Trophoblast cell (in vitro differentiated cells and primary cell): ENCODE measurements at regions not wholly inside any gene's neighbourhood (a gene's known extent, or its start where the extent isn't known, plus 50 kb on each side); places are given as distances from the start of the nearest gene placed in this dataset.

Source experiments
- DNase-seq, 2 donors: peaks; one replicate each; pipeline ENCODE4 v3.0.0-alpha.2; 2016
- H2AFZ ChIP-seq: 2 replicates; pipeline ENCODE4 v1.6.1; 2013; ENCODE audit warnings: low read length, moderate library complexity, mild to moderate bottlenecking; ENCODE audit not compliant: insufficient read depth, poor library complexity
- H2AK5ac ChIP-seq: 2 replicates; pipeline ENCODE4 v1.6.1; 2013; ENCODE audit warnings: mild to moderate bottlenecking, low read length
- H2BK120ac ChIP-seq: 2 replicates; pipeline ENCODE4 v1.6.1; 2013; ENCODE audit warnings: low read length, mild to moderate bottlenecking, moderate library complexity; ENCODE audit not compliant: insufficient read depth, poor library complexity
- H2BK12ac ChIP-seq: 2 replicates; pipeline ENCODE4 v1.6.1; 2013; ENCODE audit warnings: mild to moderate bottlenecking, low read length, moderate library complexity
- H2BK5ac ChIP-seq: 2 replicates; pipeline ENCODE4 v1.6.1; 2013; ENCODE audit warnings: low read length, low read depth, moderate library complexity, mild to moderate bottlenecking; ENCODE audit not compliant: poor library complexity
- H3K14ac ChIP-seq: 2 replicates; pipeline ENCODE4 v1.6.1; 2013; ENCODE audit warnings: mild to moderate bottlenecking, low read length
- H3K18ac ChIP-seq: 2 replicates; pipeline ENCODE4 v1.6.1; 2013; ENCODE audit warnings: mild to moderate bottlenecking, low read length
- H3K23ac ChIP-seq: 2 replicates; pipeline ENCODE4 v1.6.1; 2013; ENCODE audit warnings: low read length
- H3K27ac ChIP-seq: 2 replicates; pipeline ENCODE4 v1.5.1; 2013; ENCODE audit warnings: low read depth, mild to moderate bottlenecking, inconsistent platforms, low read length, moderate library complexity
- H3K27me3 ChIP-seq: 2 replicates; pipeline ENCODE4 v1.6.1; 2013; ENCODE audit warnings: inconsistent platforms, mild to moderate bottlenecking, low read length, moderate library complexity; ENCODE audit not compliant: insufficient read depth
- H3K36me3 ChIP-seq, 2 experiments: 1 replicate in 1 of 2; 2 replicates in 1 of 2; pipeline ENCODE4 v1.6.1; 2013; ENCODE audit warnings: low read length in 2 of 2, mild to moderate bottlenecking in 2 of 2, moderate library complexity in 1 of 2; ENCODE audit not compliant: insufficient read depth in 2 of 2, control insufficient read depth in 1 of 2
- H3K4ac ChIP-seq: 2 replicates; pipeline ENCODE4 v1.6.1; 2013; ENCODE audit warnings: low read depth, mild to moderate bottlenecking, low read length, moderate library complexity
- H3K4me1 ChIP-seq, 2 experiments: 1 replicate in 1 of 2; 2 replicates in 1 of 2; pipeline ENCODE4 v1.6.1; 2013; ENCODE audit warnings: low read length in 2 of 2, mild to moderate bottlenecking in 2 of 2, moderate library complexity in 1 of 2; ENCODE audit not compliant: insufficient read depth in 2 of 2, control insufficient read depth in 1 of 2
- H3K4me2 ChIP-seq: 2 replicates; pipeline ENCODE4 v1.6.1; 2013; ENCODE audit warnings: inconsistent platforms, mild to moderate bottlenecking, low read length, moderate library complexity
- H3K4me3 ChIP-seq: 2 replicates; pipeline ENCODE4 v1.5.1; 2013; ENCODE audit warnings: mild to moderate bottlenecking, low read depth, low read length, inconsistent platforms
- H3K79me1 ChIP-seq: one replicate; pipeline ENCODE4 v1.6.1; 2013; ENCODE audit warnings: low read length
- H3K79me2 ChIP-seq: 2 replicates; pipeline ENCODE4 v1.6.1; 2013; ENCODE audit warnings: low read length, mild to moderate bottlenecking; ENCODE audit not compliant: control insufficient read depth, insufficient read depth, poor library complexity
- H3K9ac ChIP-seq: 2 replicates; pipeline ENCODE4 v1.6.1; 2013; ENCODE audit warnings: mild to moderate bottlenecking, low read length
- H3K9me3 ChIP-seq: 2 replicates; pipeline ENCODE4 v1.6.1; 2013; ENCODE audit warnings: low read depth, mild to moderate bottlenecking, control low read depth, inconsistent platforms, low read length; ENCODE audit not compliant: insufficient read depth
- H4K12ac ChIP-seq: 2 replicates; pipeline ENCODE4 v1.6.1; 2013; ENCODE audit warnings: low read depth, mild to moderate bottlenecking, low read length, moderate library complexity
- H4K8ac ChIP-seq: 2 replicates; pipeline ENCODE4 v1.6.1; 2013; ENCODE audit warnings: low read depth, mild to moderate bottlenecking, low read length, moderate library complexity
- H4K91ac ChIP-seq: one replicate; pipeline ENCODE4 v1.6.1; 2013; ENCODE audit warnings: low read depth, mild to moderate bottlenecking, low read length, moderate library complexity
- WGBS: extraction: QIAGEN DNeasy Blood & Tissue Kit; methylation state at CpG from one replicate; pipeline ENCODE4 v1.1.7; 2013; ENCODE audit warnings: missing lambda C conversion rate; ENCODE audit not compliant: insufficient read length, insufficient coverage; ENCODE audit errors: extremely low coverage; 5-methylcytosine and 5-hydroxymethylcytosine counted together

- Histone ChIP-seq H2BK5ac (no peak overlapping the region), H2BK12ac (no peak overlapping the region), H3K36me3 (no peaks in the 10 kb centered on the region), H3K4me1 (peaks cover 3 to 7% of the 10 kb centered on the region in 2 experiments), H3K9ac (no peak overlapping the region), H2AK5ac (no peak overlapping the region), H4K91ac (no peak overlapping the region), H3K27ac (no peak overlapping the region), H3K23ac (no peak overlapping the region), H2BK120ac (no peak overlapping the region), H3K14ac (no peak overlapping the region), H3K9me3 (no peaks in the 10 kb centered on the region), H3K79me2 (no peaks in the 10 kb centered on the region), H2AFZ (no peak overlapping the region), H3K4me3 (no peak overlapping the region), H3K4me2 (no peak overlapping the region), H4K8ac (no peak overlapping the region), H4K12ac (no peak overlapping the region), H3K4ac (no peak overlapping the region), H3K18ac (no peak overlapping the region), H3K79me1 (peaks cover 5% of the 10 kb centered on the region), H3K27me3 (no peaks in the 10 kb centered on the region)
- WGBS: no CpG with 5 or more reads among the region's 4 CpGs
- no peak for DNase-seq
Measured at GRCh38 chr3:43865351-43865750, 174.6 kb downstream of the ABHD5 start.

DNA sequence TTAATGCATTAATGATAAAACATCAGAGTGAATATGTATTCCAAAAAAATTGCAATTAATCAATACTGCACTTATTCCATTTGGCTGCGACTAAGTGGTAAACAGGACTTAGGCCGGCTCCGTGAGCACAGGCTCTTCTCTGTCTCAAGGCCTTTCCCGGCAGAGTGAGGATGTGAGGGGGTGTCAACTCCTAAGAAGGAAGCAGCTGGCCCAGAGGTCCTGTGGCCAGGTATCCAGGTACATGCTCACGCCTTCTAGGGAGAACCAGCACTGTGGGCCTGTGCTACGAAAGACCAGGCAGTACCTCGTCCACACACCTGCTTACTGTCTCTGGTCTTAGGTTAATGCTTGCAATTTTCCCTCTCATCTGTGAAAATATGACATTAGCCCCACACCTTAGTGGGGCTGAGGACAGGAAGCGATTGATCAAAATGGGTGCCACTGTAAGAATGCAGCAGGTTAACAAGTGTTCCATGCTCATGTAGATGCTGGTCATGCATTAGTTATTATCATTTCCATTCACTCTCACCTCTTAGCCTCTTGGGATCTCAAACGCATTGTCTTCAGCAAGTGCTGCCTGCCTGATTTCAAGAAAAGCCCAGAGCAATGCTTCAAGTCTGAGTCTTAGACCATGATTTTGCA lies 175.3 kb downstream of the ABHD5 start:
- no peak overlapping the region for H3K4me3 ChIP-seq
- no peak overlapping the region for H3K4ac ChIP-seq
- H2AFZ ChIP-seq: no peak overlapping the region
- no peak for DNase-seq
- H3K18ac ChIP-seq: no peak overlapping the region
- H3K36me3 ChIP-seq: no peaks in the 10 kb centered on the region
- H4K12ac ChIP-seq: no peak overlapping the region
- H2BK120ac ChIP-seq: no peak overlapping the region
- H3K79me2 ChIP-seq: no peaks in the 10 kb centered on the region
- no peaks in the 10 kb centered on the region for H3K9me3 ChIP-seq
- no peak overlapping the region for H3K27ac ChIP-seq
- H3K27me3 ChIP-seq: no peaks in the 10 kb centered on the region
- no peak overlapping the region for H3K4me2 ChIP-seq
- no peak overlapping the region for H2AK5ac ChIP-seq
- no peak overlapping the region for H4K8ac ChIP-seq
- peaks cover 5% of the 10 kb centered on the region for H3K79me1 ChIP-seq
- no peak overlapping the region for H3K9ac ChIP-seq
- H2BK5ac ChIP-seq: no peak overlapping the region
- H3K23ac ChIP-seq: no peak overlapping the region
- no CpG with 5 or more reads among the region's 9 CpGs for WGBS
- H2BK12ac ChIP-seq: no peak overlapping the region
- H3K14ac ChIP-seq: no peak overlapping the region
- peaks cover 3 to 9% of the 10 kb centered on the region in 2 experiments for H3K4me1 ChIP-seq
- H4K91ac ChIP-seq: no peak overlapping the region

- Histone ChIP-seq H3K27me3 (no peaks in the 10 kb centered on the region), H4K12ac (no peak overlapping the region)
- WGBS: no CpG with 5 or more reads among the region's 3 CpGs
Measured at GRCh38 chr3:43866529-43867353, 176.0 kb downstream of the ABHD5 start.

DNA sequence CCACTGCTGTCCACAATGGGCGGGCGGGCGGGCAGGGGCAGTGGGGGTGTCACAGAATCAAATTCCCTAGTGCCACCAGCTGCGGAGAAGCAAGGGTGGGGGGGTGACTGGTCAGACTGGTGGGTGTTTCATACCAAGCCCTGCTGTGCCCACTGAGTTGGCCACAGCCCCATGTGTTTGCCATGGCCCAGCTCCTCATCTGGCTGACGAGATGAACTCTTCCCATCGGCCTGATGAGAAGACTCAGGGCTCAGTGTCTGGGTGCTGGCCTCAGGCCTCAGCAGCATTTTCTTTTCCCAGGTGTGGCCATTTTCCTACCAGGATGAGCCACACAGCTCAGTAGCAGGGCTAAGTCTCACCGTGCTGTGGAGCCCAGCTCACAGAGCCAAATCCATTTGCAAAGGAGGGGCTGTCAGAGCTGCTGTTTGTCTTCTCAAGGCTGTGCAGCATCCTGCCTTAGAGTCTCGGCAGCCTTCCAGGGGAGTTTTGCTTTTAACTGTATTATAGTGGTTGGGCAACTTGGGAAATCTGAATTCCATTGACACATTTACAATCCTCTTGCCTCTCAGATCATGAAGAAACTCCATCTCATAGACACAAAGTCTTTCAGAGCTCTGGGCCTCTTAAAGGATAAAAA lies 176.8 kb downstream of the ABHD5 start:
- H3K14ac ChIP-seq: no peak overlapping the region
- H3K9ac ChIP-seq: no peak overlapping the region
- H2BK5ac ChIP-seq: no peak overlapping the region
- H2AFZ ChIP-seq: no peak overlapping the region
- H4K91ac ChIP-seq: no peak overlapping the region
- no peak overlapping the region for H2BK12ac ChIP-seq
- H3K36me3 ChIP-seq: no peaks in the 10 kb centered on the region
- peaks cover 17 to 23% of the 10 kb centered on the region in 2 experiments for H3K4me1 ChIP-seq
- H3K18ac ChIP-seq: no peak overlapping the region
- H3K79me2 ChIP-seq: no peaks in the 10 kb centered on the region
- H3K27me3 ChIP-seq: no peaks in the 10 kb centered on the region
- H2AK5ac ChIP-seq: no peak overlapping the region
- H4K8ac ChIP-seq: no peak overlapping the region
- no peak overlapping the region for H3K27ac ChIP-seq
- no peak overlapping the region for H3K4ac ChIP-seq
- no peak for DNase-seq
- H3K23ac ChIP-seq: no peak overlapping the region
- no peak overlapping the region for H3K4me3 ChIP-seq
- peaks cover 13% of the 10 kb centered on the region for H3K79me1 ChIP-seq
- peak overlapping the region; percentile 28 for H2BK120ac ChIP-seq
- no peaks in the 10 kb centered on the region for H3K9me3 ChIP-seq
- no peak overlapping the region for H4K12ac ChIP-seq
- no CpG with 5 or more reads among the region's 8 CpGs for WGBS
- H3K4me2 ChIP-seq: no peak overlapping the region

More at GRCh38 chr3:43866529-43867353, 176.0 kb downstream of the ABHD5 start:
- Histone ChIP-seq H2BK120ac (no peak overlapping the region), H3K9me3 (no peaks in the 10 kb centered on the region), H3K23ac (no peak overlapping the region), H3K36me3 (no peaks in the 10 kb centered on the region), H3K79me2 (no peaks in the 10 kb centered on the region), H2AFZ (no peak overlapping the region), H3K27ac (no peak overlapping the region), H3K14ac (no peak overlapping the region), H3K79me1 (peaks cover 9% of the 10 kb centered on the region), H3K4me2 (no peak overlapping the region), H4K91ac (no peak overlapping the region), H2AK5ac (no peak overlapping the region), H3K4ac (no peak overlapping the region), H2BK12ac (no peak overlapping the region), H4K8ac (no peak overlapping the region), H3K4me3 (no peak overlapping the region), H3K9ac (no peak overlapping the region), H3K18ac (no peak overlapping the region), H2BK5ac (no peak overlapping the region), H3K4me1 (peaks cover 9 to 15% of the 10 kb centered on the region in 2 experiments)
- no peak for DNase-seq
